ENCODE measurements at regions not wholly inside any gene's neighbourhood (a gene's known extent, or its start where the extent isn't known, plus 50 kb on each side); places are given as distances from the start of the nearest gene placed in this dataset.

GRCh38 chr4:111274486-111274885 is 651.6 kb upstream of the PITX2 start:
- H3K27ac ChIP-seq (ENCODE audit: low read depth, low read length) = no peak overlapping the region
- H4K20me1 ChIP-seq (ENCODE audit: low read depth, low read length) = no peaks in the 10 kb centered on the region
- no peak overlapping the region for H2AFZ ChIP-seq (ENCODE audit: low read depth, low read length, severe bottlenecking)
- no peaks in the 10 kb centered on the region for H3F3A ChIP-seq (ENCODE audit: insufficient read depth)
- H3K79me2 ChIP-seq (ENCODE audit: insufficient read depth, low read length) = no peaks in the 10 kb centered on the region
- no peaks in the 10 kb centered on the region for H3K36me3 ChIP-seq (ENCODE audit: low read length)
- no peak overlapping the region for H3K4me3 ChIP-seq (ENCODE audit: insufficient read depth, low read length, poor library complexity, severe bottlenecking)
- no peak overlapping the region for H3K9ac ChIP-seq (ENCODE audit: low read length)
- no peaks in the 10 kb centered on the region for H3K9me3 ChIP-seq (ENCODE audit: insufficient read depth, low read length)
- no peaks in the 10 kb centered on the region for H3K27me3 ChIP-seq (ENCODE audit: low read length)
- no peaks in the 10 kb centered on the region for H3K9me2 ChIP-seq (replicated peaks; ENCODE audit: insufficient read depth, low read length)
- H3K4me2 ChIP-seq (ENCODE audit: low read depth, low read length, poor library complexity, severe bottlenecking) = no peak overlapping the region
- TF ChIP-seq CTCF (IDR thresholded peaks at IDR 0.05; ENCODE audit: insufficient read depth, low read length, poor library complexity, severe bottlenecking) (no peak), EZH2phosphoT487 (conservative IDR thresholded peaks at IDR 0.05; ENCODE audit: low read length) (no peak)

- H3K9ac ChIP-seq (ENCODE audit: low read length) = no peak overlapping the region
- no peak overlapping the region for H3K27ac ChIP-seq (ENCODE audit: low read depth, low read length)
- no peak overlapping the region for H2AFZ ChIP-seq (ENCODE audit: low read depth, low read length, severe bottlenecking)
- no peak overlapping the region for H3K4me3 ChIP-seq (ENCODE audit: insufficient read depth, low read length, poor library complexity, severe bottlenecking)
- no peaks in the 10 kb centered on the region for H3K9me3 ChIP-seq (ENCODE audit: insufficient read depth, low read length)
- H4K20me1 ChIP-seq (ENCODE audit: low read depth, low read length) = no peaks in the 10 kb centered on the region
- no peaks in the 10 kb centered on the region for H3K79me2 ChIP-seq (ENCODE audit: insufficient read depth, low read length)
- no peak overlapping the region for H3K4me2 ChIP-seq (ENCODE audit: low read depth, low read length, poor library complexity, severe bottlenecking)
- H3K9me2 ChIP-seq (replicated peaks; ENCODE audit: insufficient read depth, low read length) = no peaks in the 10 kb centered on the region
- no peaks in the 10 kb centered on the region for H3K27me3 ChIP-seq (ENCODE audit: low read length)
- H3F3A ChIP-seq (ENCODE audit: insufficient read depth) = no peaks in the 10 kb centered on the region
- H3K36me3 ChIP-seq (ENCODE audit: low read length) = no peaks in the 10 kb centered on the region
- no peak for TF ChIP-seq CTCF (IDR thresholded peaks at IDR 0.05; ENCODE audit: insufficient read depth, low read length, poor library complexity, severe bottlenecking)
- no peak for TF ChIP-seq EZH2phosphoT487 (conservative IDR thresholded peaks at IDR 0.05; ENCODE audit: low read length)
These were observed 658.3 kb upstream of the PITX2 start for GRCh38 chr4:111281219-111281618.

- Histone ChIP-seq H3K9me2 (replicated peaks; ENCODE audit: insufficient read depth, low read length) (no peaks in the 10 kb centered on the region), H3K4me2 (ENCODE audit: low read depth, low read length, poor library complexity, severe bottlenecking) (no peak overlapping the region), H3K79me2 (ENCODE audit: insufficient read depth, low read length) (no peaks in the 10 kb centered on the region), H3K9me3 (ENCODE audit: insufficient read depth, low read length) (no peaks in the 10 kb centered on the region), H3K9ac (ENCODE audit: low read length) (no peak overlapping the region), H2AFZ (ENCODE audit: low read depth, low read length, severe bottlenecking) (no peak overlapping the region), H4K20me1 (ENCODE audit: low read depth, low read length) (no peaks in the 10 kb centered on the region), H3K27me3 (ENCODE audit: low read length) (no peaks in the 10 kb centered on the region), H3F3A (ENCODE audit: insufficient read depth) (no peaks in the 10 kb centered on the region), H3K36me3 (ENCODE audit: low read length) (no peaks in the 10 kb centered on the region), H3K27ac (ENCODE audit: low read depth, low read length) (no peak overlapping the region), H3K4me3 (ENCODE audit: insufficient read depth, low read length, poor library complexity, severe bottlenecking) (no peak overlapping the region)
- no peak for TF ChIP-seq EZH2phosphoT487 (conservative IDR thresholded peaks at IDR 0.05; ENCODE audit: low read length)
- no peak for TF ChIP-seq CTCF (IDR thresholded peaks at IDR 0.05; ENCODE audit: insufficient read depth, low read length, poor library complexity, severe bottlenecking)
These were observed 659.2 kb upstream of the PITX2 start for GRCh38 chr4:111282035-111282434.
